ENCODE measurements at regions not wholly inside any gene's neighbourhood (a gene's known extent, or its start where the extent isn't known, plus 50 kb on each side); places are given as distances from the start of the nearest gene placed in this dataset.

DNA sequence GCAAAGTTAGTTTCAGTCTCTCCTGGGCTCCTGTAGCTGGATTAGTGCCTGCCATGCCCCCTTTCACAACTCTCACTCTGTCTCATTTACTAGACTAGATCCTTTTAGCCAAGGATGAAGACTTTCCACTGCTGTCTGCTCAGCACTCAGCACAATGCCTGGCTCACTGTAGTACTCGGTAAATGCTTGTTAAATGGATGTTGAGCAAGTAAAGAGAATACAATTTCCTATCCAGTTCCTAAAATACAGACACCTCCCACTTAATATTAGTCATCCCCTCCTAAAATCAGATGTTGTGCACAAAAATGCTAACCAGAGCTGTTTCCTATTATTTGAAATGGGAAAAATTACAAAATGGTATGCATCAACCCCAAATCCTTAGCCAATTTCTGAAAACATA, 195.8 kb downstream of the SREK1 start:
- TF ChIP-seq, protein P1, sequence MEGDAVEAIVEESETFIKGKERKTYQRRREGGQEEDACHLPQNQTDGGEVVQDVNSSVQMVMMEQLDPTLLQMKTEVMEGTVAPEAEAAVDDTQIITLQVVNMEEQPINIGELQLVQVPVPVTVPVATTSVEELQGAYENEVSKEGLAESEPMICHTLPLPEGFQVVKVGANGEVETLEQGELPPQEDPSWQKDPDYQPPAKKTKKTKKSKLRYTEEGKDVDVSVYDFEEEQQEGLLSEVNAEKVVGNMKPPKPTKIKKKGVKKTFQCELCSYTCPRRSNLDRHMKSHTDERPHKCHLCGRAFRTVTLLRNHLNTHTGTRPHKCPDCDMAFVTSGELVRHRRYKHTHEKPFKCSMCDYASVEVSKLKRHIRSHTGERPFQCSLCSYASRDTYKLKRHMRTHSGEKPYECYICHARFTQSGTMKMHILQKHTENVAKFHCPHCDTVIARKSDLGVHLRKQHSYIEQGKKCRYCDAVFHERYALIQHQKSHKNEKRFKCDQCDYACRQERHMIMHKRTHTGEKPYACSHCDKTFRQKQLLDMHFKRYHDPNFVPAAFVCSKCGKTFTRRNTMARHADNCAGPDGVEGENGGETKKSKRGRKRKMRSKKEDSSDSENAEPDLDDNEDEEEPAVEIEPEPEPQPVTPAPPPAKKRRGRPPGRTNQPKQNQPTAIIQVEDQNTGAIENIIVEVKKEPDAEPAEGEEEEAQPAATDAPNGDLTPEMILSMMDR (conservative IDR thresholded peaks at IDR 0.05): no peak
- TF ChIP-seq EZH2 (IDR thresholded peaks at IDR 0.05; ENCODE audit: low read depth): no peak

All from PC-9 (cell line).